ENCODE measurements at regions not wholly inside any gene's neighbourhood (a gene's known extent, or its start where the extent isn't known, plus 50 kb on each side); places are given as distances from the start of the nearest gene placed in this dataset.

DNA sequence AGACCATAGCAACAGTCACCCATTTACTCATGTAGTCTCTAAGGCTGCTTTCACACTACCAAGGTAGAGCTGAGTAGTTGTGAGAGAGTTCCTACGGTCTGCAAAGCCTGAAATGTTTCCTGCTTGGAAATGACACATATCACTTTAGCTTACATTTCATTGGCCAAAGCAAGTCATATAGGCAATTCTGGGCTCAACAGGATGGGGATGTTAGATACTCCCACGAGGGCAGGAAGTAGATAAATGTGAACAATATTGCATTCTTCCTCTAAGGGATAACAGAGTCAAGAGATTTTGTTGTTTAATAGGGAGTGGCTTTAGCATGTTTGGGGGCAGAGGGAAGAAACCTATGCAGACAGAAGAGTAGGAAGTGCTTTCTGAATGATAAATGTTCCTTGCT, 355.6 kb upstream of the THRB start:
- ATAC-seq (no peak), DNase-seq (ENCODE audit: extremely low read depth in 1 of 4, low spot score in 3 of 4) (no peak), FAIRE-seq (no peak)
- Histone ChIP-seq H3K4me3 (no peak overlapping the region), H3K9me3 (replicated peaks; ENCODE audit: control insufficient read depth, insufficient read depth, low read depth, low read length) (no peaks in the 10 kb centered on the region), H3K4me1 (replicated peaks in 1 of 2; ENCODE audit: control insufficient read depth in 2 of 2, insufficient read depth in 2 of 2, low read length in 2 of 2) (no peaks in the 10 kb centered on the region), H3K79me2 (ENCODE audit: control insufficient read depth, insufficient read depth, low read length) (no peaks in the 10 kb centered on the region), H3K36me3 (ENCODE audit: control insufficient read depth, insufficient read depth, low read length) (no peaks in the 10 kb centered on the region), H4K20me1 (replicated peaks; ENCODE audit: control insufficient read depth, insufficient read depth, low read length) (no peaks in the 10 kb centered on the region), H2AFZ (ENCODE audit: low read depth, low read length) (no peak overlapping the region), H3K27me3 (ENCODE audit: control insufficient read depth in 2 of 2, insufficient read depth in 2 of 2, low read length in 2 of 2) (no peaks in the 10 kb centered on the region), H3K27ac (ENCODE audit: extremely low read depth, low read depth, low read length) (no peak overlapping the region), H3K9ac (ENCODE audit: insufficient read depth in 1 of 2, low read depth in 2 of 2, low read length in 2 of 2) (no peak overlapping the region), H3K4me2 (ENCODE audit: insufficient read depth, low read length) (no peak overlapping the region), H3K9me1 (ENCODE audit: control insufficient read depth, insufficient read depth, low read length) (no peaks in the 10 kb centered on the region)
- ChIA-PET POLR2A (no interaction called here), CTCF (ENCODE audit: low intra/inter-chr PET ratio) (no interaction called here)
- in situ Hi-C loops (cut with MboI) (no loop called here), intact Hi-C loops (cut with micrococcal nuclease) (no loop called here)
- no TSS peak for BruUV-seq (replicated peaks)
- no peak for TF ChIP-seq TEAD4 (IDR thresholded peaks at IDR 0.05; ENCODE audit: low read length)
- TF ChIP-seq TEAD4 (CRISPR knock-in tag; IDR thresholded peaks at IDR 0.05; ENCODE audit: borderline replicate concordance) = no peak
- no peak for TF ChIP-seq ZNF551 (CRISPR knock-in tag; IDR thresholded peaks at IDR 0.05)
- no peak for TF ChIP-seq SOX6 (IDR thresholded peaks at IDR 0.05)
- TF ChIP-seq CBX3 (IDR thresholded peaks at IDR 0.05; ENCODE audit: borderline replicate concordance in 1 of 2, low read length in 2 of 2) = no peak
- TF ChIP-seq, protein P1, sequence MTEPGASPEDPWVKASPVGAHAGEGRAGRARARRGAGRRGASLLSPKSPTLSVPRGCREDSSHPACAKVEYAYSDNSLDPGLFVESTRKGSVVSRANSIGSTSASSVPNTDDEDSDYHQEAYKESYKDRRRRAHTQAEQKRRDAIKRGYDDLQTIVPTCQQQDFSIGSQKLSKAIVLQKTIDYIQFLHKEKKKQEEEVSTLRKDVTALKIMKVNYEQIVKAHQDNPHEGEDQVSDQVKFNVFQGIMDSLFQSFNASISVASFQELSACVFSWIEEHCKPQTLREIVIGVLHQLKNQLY (CRISPR knock-in tag; conservative IDR thresholded peaks at IDR 0.05) = no peak
- TF ChIP-seq, protein P2, sequence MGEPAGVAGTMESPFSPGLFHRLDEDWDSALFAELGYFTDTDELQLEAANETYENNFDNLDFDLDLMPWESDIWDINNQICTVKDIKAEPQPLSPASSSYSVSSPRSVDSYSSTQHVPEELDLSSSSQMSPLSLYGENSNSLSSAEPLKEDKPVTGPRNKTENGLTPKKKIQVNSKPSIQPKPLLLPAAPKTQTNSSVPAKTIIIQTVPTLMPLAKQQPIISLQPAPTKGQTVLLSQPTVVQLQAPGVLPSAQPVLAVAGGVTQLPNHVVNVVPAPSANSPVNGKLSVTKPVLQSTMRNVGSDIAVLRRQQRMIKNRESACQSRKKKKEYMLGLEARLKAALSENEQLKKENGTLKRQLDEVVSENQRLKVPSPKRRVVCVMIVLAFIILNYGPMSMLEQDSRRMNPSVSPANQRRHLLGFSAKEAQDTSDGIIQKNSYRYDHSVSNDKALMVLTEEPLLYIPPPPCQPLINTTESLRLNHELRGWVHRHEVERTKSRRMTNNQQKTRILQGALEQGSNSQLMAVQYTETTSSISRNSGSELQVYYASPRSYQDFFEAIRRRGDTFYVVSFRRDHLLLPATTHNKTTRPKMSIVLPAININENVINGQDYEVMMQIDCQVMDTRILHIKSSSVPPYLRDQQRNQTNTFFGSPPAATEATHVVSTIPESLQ (CRISPR knock-in tag; IDR thresholded peaks at IDR 0.05) = no peak
- no peak for TF ChIP-seq ZNF347 (CRISPR knock-in tag; IDR thresholded peaks at IDR 0.05; ENCODE audit: low read depth)
- TF ChIP-seq CHD1 (IDR thresholded peaks at IDR 0.05; ENCODE audit: low read length) = no peak
- TF ChIP-seq PRMT5 (CRISPR knock-in tag; IDR thresholded peaks at IDR 0.05) = no peak
- no peak for TF ChIP-seq ZBTB17 (CRISPR knock-in tag; IDR thresholded peaks at IDR 0.05)
- TF ChIP-seq EP300 (IDR thresholded peaks at IDR 0.05; ENCODE audit: low read length) = no peak
- TF ChIP-seq ZNF12 (CRISPR knock-in tag; IDR thresholded peaks at IDR 0.05) = no peak
- TF ChIP-seq ETV1 (tag; conservative IDR thresholded peaks at IDR 0.05; ENCODE audit: low read depth) = no peak
- 0% methylated on average over 2 of the region's 2 CpGs for WGBS (ENCODE audit: insufficient coverage, low coverage, missing lambda C conversion rate)

Data from K562 (cell line).